Loucy (cell line): ENCODE measurements at regions not wholly inside any gene's neighbourhood (a gene's known extent, or its start where the extent isn't known, plus 50 kb on each side); places are given as distances from the start of the nearest gene placed in this dataset.

Source experiments
- H2AFZ ChIP-seq: fragments of 200-600 bp; sonication (generic); 2 replicates; pipeline ENCODE4 v1.6.0; 2016; ENCODE audit warnings: antibody characterized with exemption, mild to moderate bottlenecking, low read length, moderate library complexity
- H3F3A ChIP-seq: fragments of 200-600 bp; 2 replicates; pipeline ENCODE4 v1.6.0; 2016; ENCODE audit warnings: antibody characterized with exemption, low read depth, mild to moderate bottlenecking
- H3K27me3 ChIP-seq: fragments of 200-600 bp; sonication (generic); 2 replicates; pipeline ENCODE4 v1.6.1; 2014; ENCODE audit warnings: low read length, mild to moderate bottlenecking; ENCODE audit not compliant: insufficient read depth, poor library complexity, severe bottlenecking
- H3K36me3 ChIP-seq: fragments of 200-600 bp; sonication (generic); 2 replicates; pipeline ENCODE4 v1.6.1; 2016; ENCODE audit warnings: low read length; ENCODE audit not compliant: insufficient read depth
- H3K4me1 ChIP-seq: fragments of 200-600 bp; sonication (generic); 2 replicates; pipeline ENCODE4 v1.5.1; 2014; ENCODE audit warnings: low read length, mild to moderate bottlenecking; ENCODE audit not compliant: insufficient read depth, poor library complexity, severe bottlenecking
- H3K4me2 ChIP-seq: fragments of 200-600 bp; sonication (generic); 2 replicates; pipeline ENCODE4 v1.6.0; 2014; ENCODE audit warnings: antibody characterized with exemption, low read length, low read depth, mild to moderate bottlenecking; ENCODE audit not compliant: poor library complexity, severe bottlenecking
- H3K4me3 ChIP-seq: fragments of 200-600 bp; sonication (generic); 2 replicates; pipeline ENCODE4 v1.5.1; 2014; ENCODE audit warnings: low read length, mild to moderate bottlenecking, mixed read lengths; ENCODE audit not compliant: poor library complexity, severe bottlenecking
- H3K79me2 ChIP-seq: fragments of 200-600 bp; sonication (generic); 2 replicates; pipeline ENCODE4 v1.6.1; 2014; ENCODE audit warnings: low read length; ENCODE audit not compliant: insufficient read depth
- H3K9ac ChIP-seq: fragments of 200-600 bp; sonication (generic); 2 replicates; pipeline ENCODE4 v1.6.0; 2014; ENCODE audit warnings: mild to moderate bottlenecking, low read depth, low read length, moderate library complexity; ENCODE audit not compliant: poor library complexity, severe bottlenecking
- H3K9me2 ChIP-seq: fragments of 200-600 bp; sonication (generic); replicated peaks from 2 replicates; pipeline ENCODE4 v1.6.1; 2016; ENCODE audit warnings: low read depth, low read length, mixed read lengths
- H3K9me3 ChIP-seq: fragments of 200-600 bp; sonication (generic); 2 replicates; pipeline ENCODE4 v1.6.1; 2014; ENCODE audit warnings: mild to moderate bottlenecking, antibody characterized with exemption, low read length, low read depth; ENCODE audit not compliant: insufficient read depth
- H4K20me1 ChIP-seq: fragments of 200-600 bp; sonication (generic); 2 replicates; pipeline ENCODE4 v1.6.0; 2014; ENCODE audit warnings: antibody characterized with exemption, low read length, mild to moderate bottlenecking; ENCODE audit not compliant: insufficient read depth, poor library complexity, severe bottlenecking
- EZH2phosphoT487 ChIP-seq: fragments of 200-600 bp; IDR thresholded peaks from 2 replicates; pipeline ENCODE4 v1.6.1; 2018; ENCODE audit warnings: antibody characterized with exemption, mild to moderate bottlenecking, moderate library complexity, borderline replicate concordance
- TF ChIP-seq, protein P1 (sequence below): fragments of 200-600 bp; sonication (generic); conservative IDR thresholded peaks from 2 replicates; pipeline ENCODE4 v1.5.1; 2014; ENCODE audit warnings: mild to moderate bottlenecking, antibody characterized with exemption, low read length

DNA sequence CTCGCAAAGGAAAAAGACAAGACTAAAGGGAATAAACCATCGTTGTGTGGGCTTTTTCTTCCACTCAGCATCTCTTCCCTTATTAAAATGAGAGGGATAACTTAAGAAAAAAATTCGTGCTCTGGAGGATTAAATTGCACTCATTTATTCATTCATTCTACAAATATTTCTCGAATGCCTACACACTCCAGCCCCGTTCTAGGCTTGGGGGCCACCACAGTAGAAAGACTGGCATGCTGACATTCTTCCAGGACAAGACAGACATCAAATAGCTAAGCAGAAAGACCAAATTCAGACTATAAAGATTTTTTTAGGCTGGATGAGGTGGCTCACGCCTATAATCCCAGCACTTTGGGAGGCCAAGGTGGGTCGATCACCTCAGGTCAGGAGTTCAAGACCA is 65.3 kb upstream of the IL12A start:
- H3K4me2 ChIP-seq, result no peak overlapping the region
- no peak overlapping the region for H3K9ac ChIP-seq

DNA sequence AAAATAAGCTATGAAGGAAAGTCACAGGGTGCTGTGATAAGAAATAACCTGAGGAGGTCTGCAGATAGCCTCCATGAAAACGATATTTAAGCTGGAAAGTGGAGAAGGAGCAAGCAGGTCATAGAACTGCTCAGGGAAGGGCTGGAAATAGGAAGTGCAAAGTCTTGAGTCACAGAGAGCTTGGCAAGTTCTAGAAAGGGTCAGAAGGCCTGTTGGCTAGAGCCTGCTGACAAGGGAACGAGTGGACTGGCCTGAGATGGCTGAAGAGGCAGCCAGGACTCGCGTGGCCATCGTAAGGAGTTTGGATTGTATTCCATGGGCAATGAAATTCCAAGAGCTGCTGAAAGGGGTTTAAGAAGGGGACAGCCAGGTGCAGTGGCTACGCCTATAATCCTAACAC is 64.7 kb upstream of the IL12A start:
- Histone ChIP-seq H3K9ac (no peak overlapping the region), H3K27me3 (no peaks in the 10 kb centered on the region), H3K36me3 (no peaks in the 10 kb centered on the region), H3K4me1 (no peaks in the 10 kb centered on the region), H2AFZ (no peak overlapping the region), H3K9me2 (no peaks in the 10 kb centered on the region), H4K20me1 (no peaks in the 10 kb centered on the region), H3K4me3 (no peak overlapping the region), H3K4me2 (no peak overlapping the region), H3K9me3 (no peaks in the 10 kb centered on the region), H3K79me2 (no peaks in the 10 kb centered on the region), H3F3A (no peaks in the 10 kb centered on the region)
- TF ChIP-seq EZH2phosphoT487, result no peak

More for the DNA sequence above, 65.3 kb upstream of the IL12A start:
- Histone ChIP-seq H3K79me2 (no peaks in the 10 kb centered on the region), H2AFZ (no peak overlapping the region), H3K9me3 (no peaks in the 10 kb centered on the region), H3K9me2 (no peaks in the 10 kb centered on the region), H3K4me1 (no peaks in the 10 kb centered on the region), H3K27me3 (no peaks in the 10 kb centered on the region), H3K4me3 (no peak overlapping the region), H3K36me3 (no peaks in the 10 kb centered on the region), H4K20me1 (no peaks in the 10 kb centered on the region), H3F3A (no peaks in the 10 kb centered on the region)
- no peak for TF ChIP-seq EZH2phosphoT487
- TF ChIP-seq, protein P1, sequence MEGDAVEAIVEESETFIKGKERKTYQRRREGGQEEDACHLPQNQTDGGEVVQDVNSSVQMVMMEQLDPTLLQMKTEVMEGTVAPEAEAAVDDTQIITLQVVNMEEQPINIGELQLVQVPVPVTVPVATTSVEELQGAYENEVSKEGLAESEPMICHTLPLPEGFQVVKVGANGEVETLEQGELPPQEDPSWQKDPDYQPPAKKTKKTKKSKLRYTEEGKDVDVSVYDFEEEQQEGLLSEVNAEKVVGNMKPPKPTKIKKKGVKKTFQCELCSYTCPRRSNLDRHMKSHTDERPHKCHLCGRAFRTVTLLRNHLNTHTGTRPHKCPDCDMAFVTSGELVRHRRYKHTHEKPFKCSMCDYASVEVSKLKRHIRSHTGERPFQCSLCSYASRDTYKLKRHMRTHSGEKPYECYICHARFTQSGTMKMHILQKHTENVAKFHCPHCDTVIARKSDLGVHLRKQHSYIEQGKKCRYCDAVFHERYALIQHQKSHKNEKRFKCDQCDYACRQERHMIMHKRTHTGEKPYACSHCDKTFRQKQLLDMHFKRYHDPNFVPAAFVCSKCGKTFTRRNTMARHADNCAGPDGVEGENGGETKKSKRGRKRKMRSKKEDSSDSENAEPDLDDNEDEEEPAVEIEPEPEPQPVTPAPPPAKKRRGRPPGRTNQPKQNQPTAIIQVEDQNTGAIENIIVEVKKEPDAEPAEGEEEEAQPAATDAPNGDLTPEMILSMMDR, result no peak

DNA sequence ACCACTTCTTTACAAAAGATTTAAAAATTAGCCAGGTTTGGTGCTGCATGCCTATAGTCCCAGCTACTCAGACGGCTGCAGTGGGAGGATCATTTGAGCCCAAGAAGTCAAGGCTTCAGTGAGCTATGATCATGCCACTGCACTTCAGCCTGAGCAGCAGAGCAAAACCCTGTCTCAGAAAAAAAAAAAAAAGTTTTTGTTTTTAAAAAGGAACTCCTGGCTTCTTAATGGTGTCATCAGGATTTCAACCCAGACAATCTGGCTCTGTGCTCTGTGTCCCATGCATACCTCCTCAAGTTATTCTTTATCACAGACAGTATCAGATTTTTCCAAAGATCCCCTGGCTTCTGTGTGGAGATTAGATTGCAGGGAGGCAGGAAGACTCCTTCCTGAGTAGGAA is 64.2 kb upstream of the IL12A start:
- H3K4me1 ChIP-seq, result peaks cover under 1% of the 10 kb centered on the region
- H3K9ac ChIP-seq, result no peak overlapping the region
- no peaks in the 10 kb centered on the region for H3K9me3 ChIP-seq
- no peaks in the 10 kb centered on the region for H3K9me2 ChIP-seq
- no peaks in the 10 kb centered on the region for H3F3A ChIP-seq
- no peaks in the 10 kb centered on the region for H3K79me2 ChIP-seq
- no peaks in the 10 kb centered on the region for H3K27me3 ChIP-seq
- TF ChIP-seq, protein P1, result no peak
- TF ChIP-seq EZH2phosphoT487, result no peak
- H3K4me2 ChIP-seq, result no peak overlapping the region
- H4K20me1 ChIP-seq, result no peaks in the 10 kb centered on the region
- H3K36me3 ChIP-seq, result no peaks in the 10 kb centered on the region
- no peak overlapping the region for H3K4me3 ChIP-seq
- H2AFZ ChIP-seq, result no peak overlapping the region

DNA sequence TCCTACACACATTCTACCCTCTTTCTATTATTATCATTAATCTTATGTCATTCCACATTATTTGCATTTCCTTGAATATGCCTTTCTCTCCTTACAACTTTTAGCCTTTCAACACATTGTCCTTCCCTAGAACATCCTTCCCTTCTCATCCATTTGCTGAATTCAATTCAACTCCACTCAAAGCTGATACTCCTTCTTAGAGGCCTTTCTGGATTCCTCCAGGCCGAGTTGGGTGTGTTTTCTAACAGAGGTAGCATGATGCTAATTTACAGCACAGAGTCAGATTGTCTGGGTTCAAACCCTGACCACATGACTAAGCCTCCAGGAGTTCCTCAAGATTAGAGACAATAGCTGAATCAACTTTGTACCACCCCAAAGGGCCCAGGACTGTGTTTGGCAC is 63.4 kb upstream of the IL12A start:
- H3K9me3 ChIP-seq, result no peaks in the 10 kb centered on the region
- no peak overlapping the region for H3K4me3 ChIP-seq
- H3F3A ChIP-seq, result no peaks in the 10 kb centered on the region
- no peaks in the 10 kb centered on the region for H3K79me2 ChIP-seq
- no peaks in the 10 kb centered on the region for H4K20me1 ChIP-seq
- no peak overlapping the region for H3K4me2 ChIP-seq
- no peak overlapping the region for H2AFZ ChIP-seq
- H3K36me3 ChIP-seq, result no peaks in the 10 kb centered on the region
- H3K9ac ChIP-seq, result no peak overlapping the region
- H3K9me2 ChIP-seq, result no peaks in the 10 kb centered on the region
- TF ChIP-seq, protein P1, result no peak
- TF ChIP-seq EZH2phosphoT487, result no peak
- H3K4me1 ChIP-seq, result peaks cover 6% of the 10 kb centered on the region
- H3K27me3 ChIP-seq, result no peaks in the 10 kb centered on the region
